HFFc6 (cell line): ENCODE measurements at regions not wholly inside any gene's neighbourhood (a gene's known extent, or its start where the extent isn't known, plus 50 kb on each side); places are given as distances from the start of the nearest gene placed in this dataset.

ENCODE experiments used
- DNase-seq: peaks from one replicate; pipeline ENCODE4 v3.0.0-alpha.2; 2018
- H3K27ac Mint-ChIP-seq: 2 replicates; pipeline ENCODE4 v1.8.0; 2020; ENCODE audit warnings: mild to moderate bottlenecking, mixed read lengths
- H3K27me3 Mint-ChIP-seq: 2 replicates; pipeline ENCODE4 v1.8.0; 2021; ENCODE audit warnings: mild to moderate bottlenecking, moderate library complexity, mixed read lengths; ENCODE audit not compliant: insufficient read depth
- H3K36me3 Mint-ChIP-seq: 2 replicates; pipeline ENCODE4 v1.8.0; 2021; ENCODE audit warnings: low read depth, mixed read lengths
- H3K4me1 Mint-ChIP-seq: 2 replicates; pipeline ENCODE4 v1.8.0; 2020; ENCODE audit warnings: low read depth, mixed read lengths
- H3K4me3 Mint-ChIP-seq: 2 replicates; pipeline ENCODE4 v1.8.0; 2020; ENCODE audit warnings: mild to moderate bottlenecking, moderate library complexity, mixed read lengths
- H3K9me3 Mint-ChIP-seq: 2 replicates; pipeline ENCODE4 v1.8.0; 2020; ENCODE audit warnings: mild to moderate bottlenecking, mixed read lengths
- CTCF ChIP-seq: fragments of 200-600 bp; sonication (generic); IDR thresholded peaks from 2 replicates; pipeline ENCODE4 v1.5.0; 2021; ENCODE audit warnings: antibody characterized with exemption, mild to moderate bottlenecking

- H3K4me3 Mint-ChIP-seq, result no peak overlapping the region
- DNase-seq, result no peak
- TF ChIP-seq CTCF, result no peak
- peaks cover 39% of the 10 kb centered on the region for H3K36me3 Mint-ChIP-seq
- H3K4me1 Mint-ChIP-seq, result peaks cover 10% of the 10 kb centered on the region; the same call in 1 of the 2 replicates
- H3K27ac Mint-ChIP-seq, result no peak overlapping the region
- peaks cover 21% of the 10 kb centered on the region for H3K9me3 Mint-ChIP-seq
- no peaks in the 10 kb centered on the region; the same call in 1 of the 2 replicates for H3K27me3 Mint-ChIP-seq
These were observed 86.7 kb upstream of the RBMS3 start for GRCh38 chr3:29194139-29194538.

- no peak for TF ChIP-seq CTCF
- Mint-ChIP-seq H3K4me3 (no peak overlapping the region), H3K9me3 (peaks cover 21% of the 10 kb centered on the region), H3K36me3 (peaks cover 39% of the 10 kb centered on the region), H3K4me1 (peaks cover 15% of the 10 kb centered on the region; the same call in 1 of the 2 replicates), H3K27ac (no peak overlapping the region), H3K27me3 (no peaks in the 10 kb centered on the region; the same call in 1 of the 2 replicates)
- no peak for DNase-seq
These were observed 85.8 kb upstream of the RBMS3 start for GRCh38 chr3:29195056-29195455.

- peaks cover 53% of the 10 kb centered on the region for H3K4me1 Mint-ChIP-seq
- H3K36me3 Mint-ChIP-seq, result no peaks in the 10 kb centered on the region; the same call in 1 of the 2 replicates
- no peaks in the 10 kb centered on the region; the same call in 1 of the 2 replicates for H3K27me3 Mint-ChIP-seq
- H3K27ac Mint-ChIP-seq, result no peak overlapping the region
- no peak for TF ChIP-seq CTCF
- no peak for DNase-seq
- no peak overlapping the region for H3K4me3 Mint-ChIP-seq
- no peaks in the 10 kb centered on the region for H3K9me3 Mint-ChIP-seq
These were observed 79.3 kb upstream of the RBMS3 start for GRCh38 chr3:29201604-29202003.

- Mint-ChIP-seq H3K36me3 (no peaks in the 10 kb centered on the region; the same call in 1 of the 2 replicates), H3K4me1 (peaks cover 61% of the 10 kb centered on the region), H3K4me3 (no peak overlapping the region), H3K27ac (peak overlapping the region; percentile 50), H3K9me3 (no peaks in the 10 kb centered on the region), H3K27me3 (no peaks in the 10 kb centered on the region; the same call in 1 of the 2 replicates)
- peak; percentile 30 for DNase-seq
- TF ChIP-seq CTCF, result no peak
These were observed 78.5 kb upstream of the RBMS3 start for GRCh38 chr3:29202378-29202777.

GRCh38 chr3:29203851-29204250 is 77.0 kb upstream of the RBMS3 start:
- Mint-ChIP-seq H3K9me3 (no peaks in the 10 kb centered on the region), H3K4me1 (peaks cover 64% of the 10 kb centered on the region), H3K36me3 (no peaks in the 10 kb centered on the region; the same call in 1 of the 2 replicates), H3K27ac (peak overlapping the region; percentile 52; the same call in 1 of the 2 replicates), H3K4me3 (no peak overlapping the region; the same call in 1 of the 2 replicates), H3K27me3 (no peaks in the 10 kb centered on the region; the same call in 1 of the 2 replicates)
- DNase-seq, result peak; percentile 21
- no peak for TF ChIP-seq CTCF

- DNase-seq, result no peak
- H3K4me3 Mint-ChIP-seq, result no peak overlapping the region
These were observed 73.4 kb upstream of the RBMS3 start for GRCh38 chr3:29207427-29207826.

More at GRCh38 chr3:29207427-29207826, 73.4 kb upstream of the RBMS3 start:
- no peaks in the 10 kb centered on the region for H3K9me3 Mint-ChIP-seq
- H3K27ac Mint-ChIP-seq, result no peak overlapping the region
- no peaks in the 10 kb centered on the region; the same call in 1 of the 2 replicates for H3K27me3 Mint-ChIP-seq
- H3K4me1 Mint-ChIP-seq, result peaks cover 53% of the 10 kb centered on the region
- TF ChIP-seq CTCF, result no peak
- H3K36me3 Mint-ChIP-seq, result no peaks in the 10 kb centered on the region; the same call in 1 of the 2 replicates
